ENCODE measurements at regions not wholly inside any gene's neighbourhood (a gene's known extent, or its start where the extent isn't known, plus 50 kb on each side); places are given as distances from the start of the nearest gene placed in this dataset.

- WGBS (ENCODE audit: insufficient coverage, insufficient replicate concordance, low lambda C conversion rate, missing lambda C conversion rate): 0% methylated on average over 2 of the region's 2 CpGs
- ChIA-PET POLR2A (no interaction called here), CTCF (no interaction called here), RAD21 (ENCODE audit: unreplicated experiment) (no interaction called here), SMC1A (ENCODE audit: uncharacterized antibody, unreplicated experiment) (interaction anchor here (1.4 to 1.8 kb wide), 2 partner anchors 30 to 666 kb away, joined by 3 to 5 read pairs; no protein-coding TSS in a partner anchor)
- no peak for ATAC-seq
- H3K9me3 ChIP-seq (replicated peaks; ENCODE audit: control insufficient read depth, insufficient read depth, low read length): no peaks in the 10 kb centered on the region
- no peak overlapping the region for H3K4me3 ChIP-seq
- no TSS peak for BruUV-seq (replicated peaks)
- in situ Hi-C loops (cut with MboI) (no loop called here), intact Hi-C loops (cut with micrococcal nuclease; ENCODE audit: unreplicated experiment) (no loop called here)
- H2AFZ ChIP-seq (ENCODE audit: control insufficient read depth, low read depth, low read length): no peak overlapping the region
- no peak for DNase-seq (ENCODE audit: low read depth, low spot score)
- no peaks in the 10 kb centered on the region for H3K27me3 ChIP-seq (replicated peaks in 1 of 2; ENCODE audit: control insufficient read depth in 2 of 2, insufficient read depth in 2 of 2, low read length in 1 of 2)
- no peak overlapping the region for H3K27ac ChIP-seq (ENCODE audit: control insufficient read depth, insufficient read depth)
- no peaks in the 10 kb centered on the region for H3K4me1 ChIP-seq (ENCODE audit: control insufficient read depth, insufficient read depth, low read length)
- no peak for FAIRE-seq
- H3K4me2 ChIP-seq (ENCODE audit: control insufficient read depth, insufficient read depth): no peak overlapping the region
- H3K36me3 ChIP-seq (ENCODE audit: control insufficient read depth in 2 of 2, insufficient read depth in 2 of 2, low read length in 1 of 2): no peaks in the 10 kb centered on the region
- H3K79me2 ChIP-seq (ENCODE audit: control insufficient read depth, insufficient read depth, low read length): no peaks in the 10 kb centered on the region
- no peaks in the 10 kb centered on the region for H4K20me1 ChIP-seq (ENCODE audit: control insufficient read depth, insufficient read depth)
- no peak overlapping the region for H3K9ac ChIP-seq (ENCODE audit: control insufficient read depth, insufficient read depth, low read length)
- TF ChIP-seq CBFB (IDR thresholded peaks at IDR 0.05; ENCODE audit: low read depth) (no peak), STAT1 (conservative IDR thresholded peaks at IDR 0.05) (no peak), EZH2 (IDR thresholded peaks at IDR 0.05; ENCODE audit: borderline replicate concordance, control insufficient read depth, low read depth, low read length) (no peak), BACH1 (IDR thresholded peaks at IDR 0.05; ENCODE audit: borderline replicate concordance) (no peak)
These were observed 235.5 kb upstream of the MID1 start for GRCh38 chrX:10855845-10856244.

GRCh38 chrX:10856797-10857196 is 236.4 kb upstream of the MID1 start:
- H4K20me1 ChIP-seq (ENCODE audit: control insufficient read depth, insufficient read depth): no peaks in the 10 kb centered on the region
- no peaks in the 10 kb centered on the region for H3K4me1 ChIP-seq (ENCODE audit: control insufficient read depth, insufficient read depth, low read length)
- H3K79me2 ChIP-seq (ENCODE audit: control insufficient read depth, insufficient read depth, low read length): no peaks in the 10 kb centered on the region
- ChIA-PET SMC1A (ENCODE audit: uncharacterized antibody, unreplicated experiment) (interaction anchor here (1.4 to 1.8 kb wide), 2 partner anchors 31 to 667 kb away, joined by 3 to 5 read pairs; no protein-coding TSS in a partner anchor), POLR2A (no interaction called here), RAD21 (ENCODE audit: unreplicated experiment) (no interaction called here), CTCF (interaction anchor here (0.6 kb wide), 1 partner anchor 132 kb away, joined by 4 read pairs; no protein-coding TSS in a partner anchor)
- FAIRE-seq (no peak), ATAC-seq (no peak), DNase-seq (ENCODE audit: low read depth, low spot score) (no peak)
- H3K36me3 ChIP-seq (ENCODE audit: control insufficient read depth in 2 of 2, insufficient read depth in 2 of 2, low read length in 1 of 2): no peaks in the 10 kb centered on the region
- in situ Hi-C loops (cut with MboI): no loop called here
- 21% methylated on average over 7 of the region's 7 CpGs for WGBS (ENCODE audit: insufficient coverage, insufficient replicate concordance, low lambda C conversion rate, missing lambda C conversion rate)
- no peaks in the 10 kb centered on the region for H3K27me3 ChIP-seq (replicated peaks in 1 of 2; ENCODE audit: control insufficient read depth in 2 of 2, insufficient read depth in 2 of 2, low read length in 1 of 2)
- H3K9me3 ChIP-seq (replicated peaks; ENCODE audit: control insufficient read depth, insufficient read depth, low read length): no peaks in the 10 kb centered on the region
- intact Hi-C loops (cut with micrococcal nuclease; ENCODE audit: unreplicated experiment): no loop called here
- no peak overlapping the region for H3K4me3 ChIP-seq
- no peak overlapping the region for H2AFZ ChIP-seq (ENCODE audit: control insufficient read depth, low read depth, low read length)
- no peak overlapping the region for H3K9ac ChIP-seq (ENCODE audit: control insufficient read depth, insufficient read depth, low read length)
- H3K4me2 ChIP-seq (ENCODE audit: control insufficient read depth, insufficient read depth): no peak overlapping the region
- H3K27ac ChIP-seq (ENCODE audit: control insufficient read depth, insufficient read depth): no peak overlapping the region
- no TSS peak for BruUV-seq (replicated peaks)
- TF ChIP-seq NR2C1 (IDR thresholded peaks at IDR 0.05): no peak
- no peak for TF ChIP-seq PBX3 (IDR thresholded peaks at IDR 0.05; ENCODE audit: insufficient replicate concordance, low read depth, low read length)
- TF ChIP-seq HCFC1 (IDR thresholded peaks at IDR 0.05; ENCODE audit: low read length): no peak
- no peak for TF ChIP-seq NFXL1 (IDR thresholded peaks at IDR 0.05; ENCODE audit: borderline replicate concordance)
- no peak for TF ChIP-seq E4F1 (IDR thresholded peaks at IDR 0.05; ENCODE audit: borderline replicate concordance, partially characterized antibody)
- no peak for TF ChIP-seq SIX5 (IDR thresholded peaks at IDR 0.05; ENCODE audit: low read depth, low read length, severe bottlenecking)
- TF ChIP-seq ZNF622 (IDR thresholded peaks at IDR 0.05): no peak
- no peak for TF ChIP-seq E2F8 (IDR thresholded peaks at IDR 0.05; ENCODE audit: low read depth, partially characterized antibody)
- no peak for TF ChIP-seq RUNX3 (IDR thresholded peaks at IDR 0.05; ENCODE audit: low read length)
